ENCODE measurements at regions not wholly inside any gene's neighbourhood (a gene's known extent, or its start where the extent isn't known, plus 50 kb on each side); places are given as distances from the start of the nearest gene placed in this dataset.
"Not testable (repeated sequence)": the region's sequence is repeated elsewhere in the genome, so short reads cannot be mapped to it uniquely, and the experiment has no call there.

GRCh38 chr16:31703526-31704128 is 170.0 kb upstream of the ZNF267 start:
- DNase-seq, result no peak

GRCh38 chr16:31704138-31704537 is 169.5 kb upstream of the ZNF267 start:
- DNase-seq, result no peak

- DNase-seq, result no peak
Measured at GRCh38 chr16:31705371-31705770, 168.2 kb upstream of the ZNF267 start.

- no peak for DNase-seq
Measured at GRCh38 chr16:31706318-31706717, 167.3 kb upstream of the ZNF267 start.

- no peak for DNase-seq
Measured at GRCh38 chr16:31706925-31707324, 166.7 kb upstream of the ZNF267 start.

- no peak for DNase-seq
Measured at GRCh38 chr16:31707743-31708335, 165.8 kb upstream of the ZNF267 start.

- no peak for DNase-seq
Measured at GRCh38 chr16:31708348-31708747, 165.3 kb upstream of the ZNF267 start.

- no peak for DNase-seq
Measured at GRCh38 chr16:31709181-31709580, 164.4 kb upstream of the ZNF267 start.

- no peak for DNase-seq
Measured at GRCh38 chr16:31710134-31710533, 163.5 kb upstream of the ZNF267 start.

- DNase-seq, result no peak
Measured at GRCh38 chr16:31710880-31711279, 162.7 kb upstream of the ZNF267 start.

GRCh38 chr16:31711344-31711845 is 162.2 kb upstream of the ZNF267 start:
- no peak for DNase-seq

- no peak for DNase-seq
Measured at GRCh38 chr16:31712064-31712540, 161.5 kb upstream of the ZNF267 start.

- DNase-seq, result peak; percentile 70
Measured at GRCh38 chr16:31713071-31713944, 160.3 kb upstream of the ZNF267 start.

GRCh38 chr16:31713945-31714902 is 159.4 kb upstream of the ZNF267 start:
- no peak for DNase-seq

- no peak for DNase-seq
Measured at GRCh38 chr16:31714903-31715504, 158.6 kb upstream of the ZNF267 start.

- DNase-seq, result no peak
Measured at GRCh38 chr16:31715915-31716314, 157.7 kb upstream of the ZNF267 start.

- no peak for DNase-seq
Measured at GRCh38 chr16:31718998-31719397, 154.6 kb upstream of the ZNF267 start.

- DNase-seq, result no peak
Measured at GRCh38 chr16:31727553-31727952, 146.1 kb upstream of the ZNF267 start.

- DNase-seq, result no peak
Measured at GRCh38 chr16:31734265-31734664, 139.3 kb upstream of the ZNF267 start.

- DNase-seq, result not testable (repeated sequence)
Measured at GRCh38 chr16:31745098-31745497, 128.5 kb upstream of the ZNF267 start.

- DNase-seq, result no peak
Measured at GRCh38 chr16:31745900-31746299, 127.7 kb upstream of the ZNF267 start.

GRCh38 chr16:31754998-31755615 is 118.5 kb upstream of the ZNF267 start:
- DNase-seq, result no peak

Data from NCI-H748 treated with DMSO at 0.1 percent for 48 hours (cell line).